CD4-positive, alpha-beta T cell treated with Interleukin-4 for 4 hours (primary cell): ENCODE measurements at regions not wholly inside any gene's neighbourhood (a gene's known extent, or its start where the extent isn't known, plus 50 kb on each side); places are given as distances from the start of the nearest gene placed in this dataset.

Source experiments
- DNase-seq: peaks from one replicate; pipeline ENCODE4 v3.0.0-alpha.2; 2020

- DNase-seq: no peak
Observed at GRCh38 chr4:163582703-163583102, 88.2 kb downstream of the TMA16 start.

GRCh38 chr4:163587867-163588266, 93.4 kb downstream of the TMA16 start:
- peak; percentile 14 for DNase-seq

- no peak for DNase-seq
Observed at GRCh38 chr4:163588532-163588931, 94.0 kb downstream of the TMA16 start.

GRCh38 chr4:163590103-163590502, 95.6 kb downstream of the TMA16 start:
- DNase-seq: no peak

DNA sequence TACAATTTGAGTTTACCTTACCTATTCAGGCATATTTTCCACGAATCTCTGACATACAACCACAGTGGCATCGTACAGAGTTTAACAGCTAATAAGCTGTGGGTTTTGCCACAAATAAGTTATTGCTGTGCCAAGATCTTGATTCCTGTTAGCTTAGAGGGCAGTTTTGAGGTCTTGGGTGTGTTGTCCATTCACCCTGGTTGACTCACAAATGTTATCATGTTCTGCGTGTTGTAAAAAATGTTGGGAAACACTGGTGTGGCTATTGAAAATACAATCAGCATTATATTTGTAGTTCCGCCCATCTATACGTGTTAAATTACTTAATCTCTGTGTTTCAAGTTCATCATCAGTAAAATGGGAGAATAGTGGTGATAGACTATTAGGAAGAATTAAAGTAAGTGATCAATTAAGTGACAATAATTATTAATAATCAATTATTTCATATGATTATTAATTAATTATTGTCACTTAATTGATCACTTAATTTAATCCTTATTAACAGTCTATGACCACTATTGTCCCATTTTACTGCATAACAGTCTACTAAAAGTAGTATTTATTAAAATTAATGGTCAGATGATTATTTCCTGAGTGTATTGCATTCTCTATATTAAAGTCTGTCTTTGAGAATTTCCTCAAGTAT, 96.3 kb downstream of the TMA16 start:
- DNase-seq: no peak

DNA sequence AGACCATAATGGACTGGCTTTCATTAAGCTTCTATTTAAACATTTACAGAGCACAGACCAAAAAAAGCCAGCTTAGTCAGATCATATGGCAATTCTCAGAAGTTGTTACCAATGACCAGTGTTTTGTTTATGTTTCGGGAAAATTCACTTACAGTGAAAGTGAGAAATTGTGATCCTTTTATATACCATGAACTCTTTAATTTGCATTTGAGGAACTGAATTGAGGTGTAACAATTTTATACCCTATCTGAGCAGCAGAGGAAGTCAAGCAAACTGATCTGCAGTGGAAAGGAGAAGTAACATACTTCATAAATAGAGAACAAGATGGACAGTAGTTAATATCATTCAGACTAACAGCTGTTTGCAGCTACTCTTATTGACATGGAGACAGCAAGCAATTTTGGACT, 97.1 kb downstream of the TMA16 start:
- no peak for DNase-seq

GRCh38 chr4:163592212-163592611, 97.7 kb downstream of the TMA16 start:
- no peak for DNase-seq

DNA sequence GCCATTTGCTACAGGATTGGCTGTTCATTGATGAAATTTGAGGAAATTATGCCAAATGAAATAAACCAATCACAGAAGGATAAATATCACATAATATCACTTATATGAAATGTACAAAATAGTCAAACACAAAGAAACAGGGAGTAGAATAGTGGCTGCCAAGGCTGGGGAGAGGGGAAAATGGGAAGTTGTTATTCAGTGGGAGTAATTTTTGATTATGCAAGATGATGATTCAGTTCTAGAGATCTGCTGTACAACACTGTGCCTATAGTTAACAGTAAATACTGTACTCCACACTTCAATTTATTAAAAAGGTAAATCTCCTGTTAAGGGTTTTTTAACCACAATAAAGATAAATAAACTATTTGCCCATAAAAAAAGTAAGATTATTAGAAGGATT, 101.1 kb downstream of the TMA16 start:
- no peak for DNase-seq

GRCh38 chr4:163598028-163598427, 103.5 kb downstream of the TMA16 start:
- DNase-seq: no peak

DNA sequence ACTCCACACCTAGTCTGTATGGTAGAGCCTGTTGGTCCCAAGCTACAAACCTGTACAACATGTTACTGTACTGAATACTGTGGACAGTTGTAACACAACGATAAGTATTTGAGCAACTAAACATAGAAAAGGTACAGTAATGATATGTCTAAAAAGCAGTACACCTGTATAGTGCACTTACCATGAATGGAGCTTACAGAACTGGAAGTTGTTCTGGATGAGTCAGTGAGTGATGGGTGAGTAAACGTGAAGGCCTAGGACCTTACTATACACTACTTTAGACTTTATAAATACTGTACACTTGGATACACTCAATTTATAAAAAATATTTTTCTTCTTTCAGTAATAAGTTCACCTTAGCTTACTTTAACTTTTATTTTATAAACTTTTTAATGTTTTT, 104.0 kb downstream of the TMA16 start:
- no peak for DNase-seq

DNA sequence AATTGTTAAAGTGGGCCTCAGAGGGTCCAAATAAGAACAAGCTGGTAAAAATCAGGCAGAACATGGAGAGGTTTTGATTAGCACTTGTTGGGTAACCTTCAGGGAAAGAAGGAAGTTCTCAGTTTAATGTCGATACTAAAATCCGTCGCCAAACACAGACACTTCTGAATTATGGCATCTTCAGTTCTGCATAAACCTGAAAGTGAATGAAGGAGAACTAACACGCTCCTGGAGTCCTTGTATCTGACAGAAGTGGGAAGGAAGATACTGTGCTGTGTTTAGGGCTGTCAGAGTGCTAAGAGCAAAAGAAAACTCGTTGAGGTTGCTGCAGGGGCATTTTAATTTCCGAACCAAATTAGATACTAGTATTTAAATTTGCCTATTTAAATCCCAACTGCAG, 106.2 kb downstream of the TMA16 start:
- no peak for DNase-seq

DNA sequence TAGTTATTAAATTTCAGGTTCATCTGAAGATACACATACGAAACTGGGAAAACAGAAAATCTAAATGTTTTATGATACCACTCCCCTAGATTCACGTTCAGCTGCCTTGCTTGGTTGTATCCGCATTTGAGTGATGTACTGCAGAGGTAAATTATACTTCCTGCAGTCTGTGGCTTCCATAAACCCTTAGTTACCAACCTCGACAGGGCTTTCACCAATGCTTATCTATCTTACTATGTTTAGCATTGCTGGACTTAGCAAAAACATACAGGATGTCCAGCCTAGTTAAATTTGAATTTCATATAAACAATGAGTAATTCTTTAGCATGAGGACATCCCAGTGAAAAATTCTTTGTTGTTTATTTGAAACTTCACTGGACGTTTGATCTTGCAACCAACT, 108.8 kb downstream of the TMA16 start:
- DNase-seq: no peak

DNA sequence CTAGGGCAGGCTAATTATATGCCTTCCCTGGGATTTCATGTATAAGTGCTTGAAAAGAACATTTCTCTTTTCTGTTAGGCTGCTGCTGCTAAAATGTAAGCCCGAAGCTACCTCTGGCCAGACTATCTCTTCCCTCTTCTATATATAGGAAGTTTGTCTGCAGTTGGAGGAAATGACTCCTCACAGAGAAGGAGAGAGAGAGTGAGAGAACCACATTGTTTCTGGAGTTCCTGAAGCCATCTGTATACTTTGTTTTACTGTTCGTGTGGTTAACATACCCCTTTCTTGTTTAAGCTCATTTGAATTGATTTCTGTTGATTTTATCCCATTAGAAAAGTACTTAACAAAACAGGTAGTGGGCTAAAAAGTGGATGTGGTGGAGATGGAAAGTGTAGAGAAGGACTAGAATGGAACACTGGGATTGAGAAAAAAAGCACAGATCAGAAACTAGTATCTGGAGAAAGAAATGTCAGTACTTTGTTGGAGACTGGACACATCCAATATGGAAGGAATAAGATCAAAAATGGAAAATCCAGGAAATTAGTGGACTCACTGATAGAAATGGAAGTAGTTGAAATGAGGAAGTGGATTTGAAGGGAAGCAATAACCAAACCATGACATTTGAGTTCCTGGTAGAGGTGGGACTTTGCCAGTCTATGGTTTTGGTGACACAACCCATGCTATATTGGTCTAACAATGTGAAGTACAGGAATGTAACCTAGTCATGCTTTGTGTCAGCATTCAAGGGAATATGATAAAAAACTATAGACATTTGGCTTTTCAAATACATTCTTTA, 112.6 kb downstream of the TMA16 start:
- DNase-seq: peak; percentile 10

DNA sequence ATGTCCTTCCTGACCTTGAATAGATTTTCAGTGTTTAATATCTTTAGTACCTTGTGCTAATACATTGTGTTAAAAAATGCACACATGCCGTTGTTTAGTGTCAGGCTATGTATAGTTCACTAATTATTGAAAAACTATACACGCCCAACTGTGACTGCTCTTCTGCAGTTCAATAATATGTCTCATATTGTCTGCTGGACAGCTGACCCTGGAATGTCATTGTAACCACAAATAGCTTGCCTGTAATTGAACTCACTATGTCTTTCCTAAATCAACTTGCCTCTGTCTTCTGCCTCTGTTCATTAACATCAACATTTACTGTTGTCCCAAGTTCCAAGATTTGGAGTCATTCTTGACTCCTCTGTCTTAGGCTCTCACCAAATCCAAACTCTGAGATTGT, 114.5 kb downstream of the TMA16 start:
- DNase-seq: no peak

- DNase-seq: no peak
Observed at GRCh38 chr4:163610648-163611047, 116.2 kb downstream of the TMA16 start.

DNA sequence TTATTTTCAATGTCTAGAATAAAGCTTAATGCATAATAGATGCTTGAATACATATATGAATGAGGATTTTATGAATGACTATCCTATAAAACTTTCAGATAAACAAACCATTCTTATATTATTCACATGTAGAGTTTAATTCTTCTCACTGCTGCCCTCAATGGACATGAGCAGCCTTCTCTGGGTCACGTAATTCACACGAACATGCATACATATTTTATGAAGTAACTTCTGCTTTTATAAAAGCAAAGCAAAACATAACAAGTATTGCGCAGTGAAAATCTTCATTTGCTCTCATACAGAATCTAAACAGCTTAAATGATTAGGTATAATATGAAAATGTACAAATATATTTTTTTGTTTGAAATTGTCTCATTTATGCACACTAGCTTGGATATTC, 116.7 kb downstream of the TMA16 start:
- no peak for DNase-seq

DNA sequence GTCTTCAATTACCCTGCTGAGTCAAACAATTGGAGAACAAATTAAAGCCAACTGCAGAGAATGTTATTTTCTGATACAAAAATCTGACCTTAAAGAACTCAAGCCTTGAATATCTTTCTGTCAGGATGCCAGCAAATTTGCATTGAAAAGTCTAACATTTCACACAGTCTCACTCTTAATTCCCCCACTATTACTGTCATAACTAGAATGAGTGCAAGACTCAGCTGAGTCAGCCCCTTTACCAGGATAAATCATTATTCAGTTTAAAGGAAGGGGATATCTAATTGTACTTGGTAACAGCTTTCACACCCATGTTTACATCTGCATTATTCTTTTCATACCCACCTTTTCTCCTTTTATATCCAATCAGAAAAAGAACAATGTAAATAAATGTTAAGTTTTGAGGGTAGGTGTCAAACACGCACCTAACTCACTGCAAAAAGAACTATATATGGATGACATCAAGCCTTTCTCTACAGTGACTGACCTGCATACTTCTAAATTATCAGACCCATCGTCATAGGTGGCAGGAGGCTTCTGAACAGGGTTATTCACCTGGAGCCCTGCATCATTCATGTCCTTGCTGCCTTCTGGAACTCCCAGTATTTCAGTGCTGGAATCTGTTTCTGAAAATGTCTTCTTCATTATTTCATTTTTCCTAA, 117.4 kb downstream of the TMA16 start:
- no peak for DNase-seq

- DNase-seq: no peak
Observed at GRCh38 chr4:163612762-163613161, 118.3 kb downstream of the TMA16 start.

DNA sequence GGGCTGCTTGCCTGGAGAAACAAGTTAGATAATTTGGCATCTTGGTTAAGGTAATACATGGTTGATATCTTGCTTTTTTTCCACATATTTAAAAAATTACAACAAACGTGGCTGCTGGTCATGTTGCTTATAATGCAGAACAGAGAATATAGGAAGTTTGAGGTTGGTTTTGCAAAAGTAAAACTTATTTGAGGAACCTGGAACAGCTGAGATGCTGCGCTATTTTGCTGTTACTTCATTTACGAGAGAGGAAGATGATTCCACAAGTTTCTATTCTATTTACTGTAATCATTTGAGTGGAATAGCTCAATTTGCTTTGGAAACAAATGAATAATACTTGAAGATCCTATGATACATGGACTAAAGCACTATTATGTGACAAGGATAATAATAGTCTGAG, 118.9 kb downstream of the TMA16 start:
- no peak for DNase-seq

- no peak for DNase-seq
Observed at GRCh38 chr4:163614866-163615265, 120.4 kb downstream of the TMA16 start.

- no peak for DNase-seq
Observed at GRCh38 chr4:163618845-163619244, 124.4 kb downstream of the TMA16 start.

DNA sequence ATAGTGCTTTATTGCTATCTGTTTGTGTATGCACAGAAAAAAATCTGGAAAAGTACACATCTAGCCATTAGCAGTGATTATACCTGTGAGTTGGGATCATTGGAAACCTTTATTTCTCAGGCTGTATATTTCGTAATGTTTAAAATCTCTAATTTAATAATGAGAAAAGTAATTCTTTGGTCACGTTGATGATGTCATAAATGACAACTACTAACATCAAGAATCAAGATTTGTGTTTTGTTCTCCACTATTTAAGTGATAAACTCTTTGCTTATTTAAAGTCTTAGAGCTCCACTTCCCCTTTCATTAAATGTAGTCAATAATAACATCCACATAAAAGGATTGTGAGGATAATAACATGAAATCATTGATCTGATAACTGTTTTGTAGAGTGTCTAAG, 126.2 kb downstream of the TMA16 start:
- DNase-seq: no peak

- no peak for DNase-seq
Observed at GRCh38 chr4:163621821-163622220, 127.3 kb downstream of the TMA16 start.

- DNase-seq: no peak
Observed at GRCh38 chr4:163622379-163623035, 128.0 kb downstream of the TMA16 start.
